GM21619 (cell line): ENCODE measurements at regions not wholly inside any gene's neighbourhood (a gene's known extent, or its start where the extent isn't known, plus 50 kb on each side); places are given as distances from the start of the nearest gene placed in this dataset.
A peak's percentile ranks its signal among the peaks of the same experiment; 100 is the strongest.

Experiments used
- ATAC-seq: cut with Tn5 transposase; IDR thresholded peaks from one replicate; pipeline ENCODE4 v1.9.1; 2021; ENCODE audit not compliant: unreplicated experiment

DNA sequence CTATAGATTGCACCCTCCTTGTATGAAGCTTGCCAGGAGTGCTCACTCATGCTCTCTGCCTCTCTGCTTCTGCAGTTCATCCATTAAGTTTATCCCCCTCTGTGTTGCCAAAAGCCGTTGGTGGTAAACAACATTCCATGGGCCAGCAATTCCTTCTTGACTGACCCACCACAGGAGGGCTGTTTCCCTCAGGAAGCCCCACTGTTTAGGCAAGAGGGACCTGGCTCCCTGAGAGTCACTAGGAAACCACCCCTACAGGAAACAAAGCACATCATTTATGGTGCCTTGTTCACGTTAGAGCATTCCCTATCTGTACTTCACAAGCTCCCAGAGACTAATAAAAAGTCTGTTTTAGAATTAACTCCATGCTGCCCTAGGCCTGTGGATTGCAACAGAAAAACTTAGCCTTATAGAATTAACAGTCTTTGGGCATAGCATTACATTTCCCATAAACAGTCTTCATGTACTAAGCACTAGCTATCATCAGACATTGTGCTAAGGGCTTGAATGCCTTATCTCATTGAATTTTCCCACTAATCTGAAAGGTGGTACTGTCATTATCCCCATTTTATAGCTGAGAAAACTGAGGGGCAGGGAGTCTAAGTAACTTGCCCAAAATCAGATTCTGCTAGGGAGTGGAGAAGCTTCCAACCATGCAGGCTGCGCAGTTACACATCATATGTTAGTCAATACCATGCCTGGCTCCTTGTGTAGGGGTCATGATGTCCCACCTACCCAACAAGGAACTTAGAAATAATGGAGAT is 149.9 kb downstream of the SHQ1 start:
- ATAC-seq, result no peak

DNA sequence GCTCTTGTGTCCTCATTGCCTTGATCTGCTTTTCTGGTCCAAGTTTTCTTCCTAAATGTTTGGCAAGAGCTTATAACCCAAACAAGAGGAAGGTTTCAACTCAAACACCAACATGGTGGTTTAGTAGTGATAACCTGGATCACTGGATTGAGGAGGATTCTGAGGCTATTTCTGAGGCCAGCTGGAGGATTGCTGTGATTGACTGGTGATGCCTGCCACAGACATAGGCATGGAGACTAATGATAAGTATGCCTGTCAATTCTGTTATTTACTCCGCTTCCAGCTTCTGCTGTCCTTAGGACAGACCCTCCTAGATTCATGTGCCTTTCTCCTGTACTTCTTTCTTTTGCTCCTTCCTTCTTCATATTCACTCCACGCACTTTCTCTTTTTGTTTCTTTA is 150.5 kb downstream of the SHQ1 start:
- no peak for ATAC-seq

DNA sequence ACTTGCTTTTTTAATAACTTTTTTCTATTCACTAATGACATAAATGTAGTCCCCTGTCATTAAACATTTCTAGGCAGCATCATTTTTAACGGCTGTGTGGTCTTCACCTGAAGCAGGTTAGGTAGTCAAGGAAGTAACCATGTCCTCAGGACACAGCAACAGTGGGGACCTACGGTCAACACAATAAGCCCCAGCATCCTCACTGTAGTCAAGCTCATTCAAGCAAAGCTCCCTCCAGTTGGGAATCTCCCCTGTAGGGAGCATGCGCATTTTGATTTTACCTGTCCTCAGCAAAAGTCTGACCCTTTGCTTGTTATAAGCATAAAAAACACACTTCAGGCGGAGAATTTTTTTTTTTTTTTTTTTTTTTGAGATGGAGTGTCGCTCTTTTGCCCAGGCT is 151.4 kb downstream of the SHQ1 start:
- no peak for ATAC-seq

DNA sequence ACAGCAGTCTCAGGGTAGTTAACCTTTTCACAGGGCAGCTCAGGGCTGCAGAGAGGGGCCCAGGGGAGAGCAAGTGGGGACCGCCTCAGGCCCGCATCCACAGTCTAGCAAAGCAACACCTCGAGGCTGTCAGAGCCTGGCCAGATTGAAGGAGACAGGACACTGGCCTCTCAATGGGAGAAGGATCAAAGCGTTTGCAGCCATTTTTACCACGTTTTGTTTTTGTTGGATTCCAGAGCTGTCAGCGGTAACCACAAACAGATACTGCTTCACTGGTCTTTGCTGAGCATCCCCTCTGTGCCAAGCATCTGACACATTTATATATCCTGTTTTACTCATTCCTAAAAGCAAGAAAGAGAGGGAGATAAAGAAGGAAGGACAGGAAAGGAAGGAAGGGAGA is 153.8 kb downstream of the SHQ1 start:
- ATAC-seq, result no peak

DNA sequence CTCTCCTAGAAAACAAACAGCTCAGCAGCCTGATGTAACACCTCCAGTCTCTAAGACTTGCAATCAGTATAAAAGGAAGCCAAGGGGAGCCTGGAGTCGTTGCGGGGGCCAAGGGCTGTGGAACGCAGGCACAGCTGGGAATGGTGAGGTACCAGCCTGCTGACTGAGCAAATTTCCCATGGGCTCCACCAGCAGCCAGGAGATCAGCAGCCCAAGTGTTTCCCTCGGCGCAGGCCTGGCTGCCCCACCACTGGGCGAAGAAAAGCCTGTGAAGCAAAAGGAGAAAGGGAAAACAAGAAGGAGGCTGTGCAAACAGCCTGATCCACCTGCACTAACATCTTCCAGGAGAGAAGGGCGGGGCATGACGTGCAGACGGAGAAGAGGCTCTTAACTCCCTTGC is 155.3 kb downstream of the SHQ1 start:
- no peak for ATAC-seq

DNA sequence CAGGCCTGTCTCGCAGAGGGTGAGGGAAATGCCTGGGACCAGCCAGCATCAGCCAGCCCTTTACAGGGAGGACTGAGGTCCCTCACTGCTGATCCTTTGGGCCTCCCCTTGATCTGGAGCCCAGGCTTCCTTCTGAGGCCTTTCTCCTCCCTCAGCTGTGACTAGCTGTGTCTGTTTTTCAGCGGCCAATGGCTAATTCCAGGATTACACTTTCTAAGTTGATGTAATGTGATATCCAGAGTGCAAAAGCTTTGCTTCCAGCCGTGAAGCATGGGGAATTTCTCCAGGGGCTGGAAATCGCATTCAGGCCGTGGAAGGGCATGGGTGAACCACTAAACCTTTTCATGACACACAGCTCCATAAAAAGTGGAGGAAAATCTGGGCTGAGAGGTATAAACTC is 157.6 kb downstream of the SHQ1 start:
- no peak for ATAC-seq

DNA sequence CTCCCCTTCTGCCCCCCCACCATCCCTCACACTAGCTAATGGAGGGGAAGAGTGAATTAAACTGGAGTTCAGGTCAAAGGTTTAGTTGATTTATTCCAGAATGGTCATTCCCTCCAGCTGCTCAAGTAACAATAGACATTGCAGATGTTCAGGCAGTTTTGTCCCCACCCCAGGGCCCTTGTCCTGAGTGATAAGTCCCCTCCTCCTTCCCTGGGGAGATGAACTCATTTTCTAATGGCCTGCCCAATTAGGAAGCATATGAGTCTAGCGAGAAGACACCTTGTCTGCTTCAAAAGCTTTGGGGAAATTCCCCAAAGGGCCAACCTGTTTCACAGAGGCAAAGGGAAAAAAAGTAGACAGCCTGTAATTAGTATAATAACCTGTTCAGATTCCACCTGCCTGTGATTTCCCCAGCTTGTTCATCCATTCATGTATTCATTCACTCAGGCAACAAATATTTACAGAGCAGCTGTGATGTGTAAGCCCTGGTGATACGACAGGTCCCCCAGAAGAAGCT is 165.3 kb downstream of the SHQ1 start:
- ATAC-seq, result peak; percentile 76

DNA sequence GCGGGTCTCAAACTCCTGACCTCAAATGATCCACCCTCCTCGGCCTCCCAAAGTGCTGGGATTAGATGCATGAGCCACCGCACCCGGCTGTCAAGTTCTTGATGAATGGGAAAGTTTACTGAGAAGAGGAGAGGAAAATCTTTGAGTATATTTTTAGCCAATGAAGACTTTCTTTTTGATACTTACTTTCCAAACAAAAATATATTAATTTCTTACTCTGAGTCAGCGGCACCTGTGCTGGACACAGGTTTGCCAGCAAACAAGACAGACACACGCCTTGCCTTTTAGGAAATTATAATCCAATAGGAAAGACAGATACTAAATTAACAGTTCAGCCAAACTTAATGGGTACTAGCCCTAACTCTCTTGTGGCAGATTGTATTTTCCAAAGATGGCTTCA is 166.6 kb downstream of the SHQ1 start:
- ATAC-seq, result no peak

DNA sequence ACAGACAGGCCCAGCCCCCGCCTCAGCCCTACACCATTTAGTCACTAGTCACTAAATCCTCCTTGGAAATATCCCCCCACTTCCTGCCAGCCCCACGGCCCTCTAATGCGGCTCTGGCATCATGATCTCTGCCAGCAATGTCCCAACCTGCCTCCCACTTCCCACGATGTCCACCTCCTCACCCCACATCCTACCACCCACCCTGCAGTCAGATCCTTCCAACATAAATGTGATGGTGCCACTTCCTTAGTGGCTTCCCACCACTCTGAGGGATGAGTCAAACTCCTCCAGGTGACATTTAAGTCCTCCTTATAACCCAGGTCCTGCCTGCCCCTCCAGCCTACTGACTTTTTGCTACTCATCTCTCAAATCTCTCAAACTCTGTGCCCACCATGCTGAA is 167.5 kb downstream of the SHQ1 start:
- ATAC-seq, result no peak

DNA sequence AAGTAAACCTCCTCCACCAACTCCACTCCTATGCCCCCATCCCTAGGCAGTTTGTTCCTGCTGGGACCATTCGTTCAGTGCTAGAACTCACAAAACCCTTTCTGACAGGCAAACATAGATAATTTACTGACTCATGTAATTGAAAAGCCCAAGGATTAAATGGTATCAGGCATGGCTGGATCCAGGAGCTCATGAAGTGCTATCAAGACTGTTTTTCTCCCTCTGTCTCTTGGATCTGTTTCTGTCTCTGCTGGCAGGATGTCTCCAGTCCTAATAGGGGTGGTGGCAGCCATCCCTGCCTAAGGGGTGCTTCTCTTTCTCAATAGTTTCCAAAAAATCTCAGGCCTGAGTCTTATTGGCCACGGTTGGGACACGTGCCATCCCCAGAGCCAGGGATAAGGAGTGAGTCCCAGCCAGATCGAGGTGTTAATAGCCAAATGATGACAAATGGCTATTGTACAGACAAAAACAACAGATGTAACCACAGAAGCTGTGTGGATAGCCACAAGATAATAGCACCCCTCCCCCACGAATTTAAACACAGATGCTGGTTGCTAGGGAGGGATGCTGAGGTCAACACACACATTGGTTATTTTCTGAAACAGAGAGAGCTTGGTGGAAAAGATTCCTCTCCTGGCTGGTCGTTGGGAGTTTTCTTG is 168.6 kb downstream of the SHQ1 start:
- ATAC-seq, result no peak

DNA sequence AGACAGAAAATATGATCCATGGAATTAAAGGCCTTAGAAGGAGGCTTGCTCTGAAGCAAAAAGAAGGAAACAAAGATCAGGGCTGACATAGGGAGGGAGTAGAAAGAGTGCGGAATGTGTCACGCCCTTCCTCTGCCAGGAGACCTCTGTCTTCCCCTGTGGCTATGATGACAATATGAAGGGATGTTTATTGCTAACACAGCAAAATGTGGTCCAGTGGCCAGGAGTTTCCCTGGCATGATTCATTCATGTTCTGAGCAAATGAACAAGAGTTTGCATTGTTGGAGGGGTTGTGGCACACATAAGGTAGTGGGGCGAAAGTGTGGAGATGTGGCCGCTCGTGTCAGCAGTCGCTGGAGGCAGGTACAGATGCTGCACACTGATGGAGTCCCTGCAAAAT is 169.4 kb downstream of the SHQ1 start:
- no peak for ATAC-seq

DNA sequence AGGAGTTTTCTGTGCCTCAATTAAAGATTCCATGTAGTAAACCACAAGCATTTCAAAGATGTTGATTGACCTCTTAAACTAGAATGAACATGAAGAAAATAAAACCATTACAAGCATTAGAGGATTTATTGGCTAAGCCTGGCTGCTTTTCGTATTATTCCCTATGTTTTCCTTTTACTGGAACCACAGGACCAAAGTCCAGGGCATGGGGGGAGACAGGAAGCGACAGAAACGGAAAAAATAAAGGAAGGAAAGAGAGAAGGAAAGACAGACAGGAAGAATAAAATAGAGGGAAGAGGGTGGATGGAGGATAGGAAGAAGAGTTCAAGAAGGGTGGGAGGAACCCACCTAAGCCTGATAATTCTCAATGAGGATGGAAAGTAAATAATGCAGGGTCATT is 169.9 kb downstream of the SHQ1 start:
- no peak for ATAC-seq

DNA sequence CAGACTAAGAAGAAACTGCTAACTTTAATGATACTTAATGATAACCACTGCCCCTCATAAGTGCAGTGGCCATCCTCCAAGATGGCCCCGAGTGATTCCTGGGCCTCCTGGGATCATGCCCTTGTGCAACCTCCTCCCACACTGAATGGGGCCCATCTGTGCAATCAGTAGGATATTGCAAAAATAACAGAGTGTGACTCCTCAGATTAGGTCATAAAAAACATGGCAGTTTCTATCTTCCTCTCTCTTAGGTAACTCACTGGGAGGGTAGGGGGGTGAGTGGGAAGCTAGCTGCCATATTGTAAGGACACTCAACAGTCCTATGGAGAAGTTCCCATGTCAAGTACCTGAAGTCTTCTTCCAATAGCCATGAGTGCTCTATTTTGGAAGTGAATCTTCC is 173.0 kb downstream of the SHQ1 start:
- ATAC-seq, result no peak

DNA sequence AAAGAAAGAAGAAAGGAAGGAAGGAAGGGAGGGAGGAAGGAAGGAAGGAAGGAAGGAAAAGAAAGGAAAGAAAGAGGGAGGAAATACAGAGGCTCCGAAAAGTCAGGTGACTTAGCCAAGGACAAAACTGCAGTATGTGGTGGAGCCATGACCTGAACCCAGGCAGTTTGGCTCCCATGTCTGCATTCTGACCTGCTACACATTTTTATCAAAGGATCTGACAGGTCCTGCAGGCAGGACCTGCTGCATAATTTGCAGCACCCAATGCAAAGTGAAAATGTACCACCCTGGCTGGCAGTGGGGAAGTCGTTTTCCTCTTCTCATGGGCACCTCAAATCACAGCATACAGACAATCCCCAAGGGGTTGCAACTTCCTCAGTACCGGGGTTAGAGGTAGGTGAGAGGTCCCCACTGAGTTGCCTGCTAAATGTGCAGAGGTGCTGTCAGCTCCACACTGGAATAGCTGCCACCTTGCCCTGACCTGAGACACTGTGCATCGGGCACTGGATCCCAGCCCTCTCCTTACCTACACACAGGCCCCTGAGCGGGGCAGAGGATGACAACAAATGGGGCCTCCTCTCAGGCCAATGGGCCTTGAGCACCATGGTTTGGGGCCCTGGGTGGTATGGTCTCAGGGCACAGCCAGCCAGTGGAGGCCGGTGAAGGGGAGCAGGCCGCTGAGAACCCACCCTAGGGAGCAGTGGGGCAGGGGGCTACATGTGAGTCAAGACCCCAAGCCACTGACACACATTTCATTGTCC is 175.1 kb downstream of the SHQ1 start:
- ATAC-seq, result no peak

DNA sequence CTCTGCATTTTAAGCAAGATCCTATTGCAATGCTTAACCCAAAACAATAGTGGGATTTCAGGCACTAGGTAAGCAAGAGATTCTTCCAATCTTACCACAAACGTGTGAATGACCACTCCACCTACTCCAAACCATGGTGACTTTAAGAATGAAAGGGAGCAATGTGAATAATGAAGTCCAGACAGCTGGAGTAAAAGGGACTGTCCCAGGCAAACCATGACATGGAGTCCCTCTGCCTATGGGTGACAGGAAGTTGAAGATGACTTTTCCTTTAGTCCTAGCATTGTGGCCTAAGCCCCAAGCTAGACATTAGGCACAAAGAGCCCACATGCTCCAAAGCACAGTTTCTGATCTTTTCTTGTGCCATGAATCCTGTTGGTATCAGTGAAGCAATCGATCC is 179.0 kb downstream of the SHQ1 start:
- ATAC-seq, result no peak

DNA sequence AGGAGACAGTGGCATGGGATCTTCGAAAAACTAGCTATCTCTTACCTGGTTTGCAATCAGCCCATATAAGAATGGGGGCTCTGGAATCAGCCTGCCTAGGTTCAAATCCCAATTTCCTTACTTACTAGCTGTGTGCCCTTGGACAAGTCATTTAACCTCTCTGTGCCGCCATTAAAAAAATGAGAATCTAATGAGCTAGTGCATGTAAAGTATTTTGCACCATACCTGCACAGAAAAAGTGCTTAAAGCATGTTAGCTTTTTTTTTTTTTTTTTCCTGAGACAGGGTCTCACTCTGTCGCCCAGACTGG is 181.8 kb downstream of the SHQ1 start:
- ATAC-seq, result no peak

DNA sequence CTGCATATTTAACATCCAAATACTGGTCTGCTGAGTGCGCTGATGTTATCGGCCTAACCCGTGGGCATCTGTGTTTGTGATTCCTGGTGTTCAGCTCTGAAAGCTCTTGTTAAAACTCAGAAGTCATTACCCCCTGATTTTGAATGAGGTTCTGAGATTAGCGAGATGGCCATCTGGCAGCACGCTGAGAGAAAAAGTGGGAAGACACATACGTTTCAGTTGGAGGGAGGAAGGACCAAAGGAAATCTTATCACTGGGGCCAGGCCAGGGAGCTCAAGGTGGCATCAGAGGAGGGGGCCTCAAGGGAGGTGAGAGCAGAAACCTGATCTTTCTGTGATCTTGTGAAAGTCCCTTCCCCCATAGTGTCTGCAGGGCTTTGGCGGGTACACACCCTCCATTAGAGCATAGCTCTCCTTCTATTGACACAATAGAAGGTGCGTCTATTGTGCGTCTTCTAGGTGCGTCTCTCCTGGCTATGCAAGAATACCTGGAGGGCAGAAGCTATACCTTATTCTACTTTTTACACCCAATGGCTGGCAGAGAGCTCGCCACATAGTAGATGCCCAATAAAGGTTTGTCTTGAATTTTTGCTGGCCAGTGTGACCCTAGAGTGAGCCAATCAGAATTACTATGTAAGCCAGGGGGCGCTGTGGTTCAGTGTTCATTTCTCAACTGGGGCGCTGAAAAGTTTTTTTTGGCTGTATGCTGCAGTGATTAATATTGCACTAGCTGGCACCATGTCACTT is 182.4 kb downstream of the SHQ1 start:
- ATAC-seq, result no peak

DNA sequence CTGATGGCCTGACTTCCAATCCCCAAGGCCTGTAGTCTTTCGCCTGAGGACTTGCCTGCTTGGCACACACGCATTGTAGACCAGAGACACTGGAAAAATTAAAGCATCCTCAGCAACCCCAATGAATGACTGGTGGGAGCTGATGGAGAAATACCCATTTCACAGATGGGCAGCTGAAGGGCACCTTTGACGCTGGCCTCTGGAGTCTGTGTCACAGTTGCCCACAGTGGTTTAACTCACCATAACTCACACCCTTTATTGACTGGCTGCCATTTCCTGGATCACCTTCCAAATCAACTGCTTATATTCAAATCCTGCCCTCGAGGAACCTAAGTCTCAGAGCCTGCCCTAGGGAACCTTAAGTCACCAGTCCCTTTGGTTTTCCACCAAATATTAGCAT is 183.1 kb downstream of the SHQ1 start:
- ATAC-seq, result no peak

DNA sequence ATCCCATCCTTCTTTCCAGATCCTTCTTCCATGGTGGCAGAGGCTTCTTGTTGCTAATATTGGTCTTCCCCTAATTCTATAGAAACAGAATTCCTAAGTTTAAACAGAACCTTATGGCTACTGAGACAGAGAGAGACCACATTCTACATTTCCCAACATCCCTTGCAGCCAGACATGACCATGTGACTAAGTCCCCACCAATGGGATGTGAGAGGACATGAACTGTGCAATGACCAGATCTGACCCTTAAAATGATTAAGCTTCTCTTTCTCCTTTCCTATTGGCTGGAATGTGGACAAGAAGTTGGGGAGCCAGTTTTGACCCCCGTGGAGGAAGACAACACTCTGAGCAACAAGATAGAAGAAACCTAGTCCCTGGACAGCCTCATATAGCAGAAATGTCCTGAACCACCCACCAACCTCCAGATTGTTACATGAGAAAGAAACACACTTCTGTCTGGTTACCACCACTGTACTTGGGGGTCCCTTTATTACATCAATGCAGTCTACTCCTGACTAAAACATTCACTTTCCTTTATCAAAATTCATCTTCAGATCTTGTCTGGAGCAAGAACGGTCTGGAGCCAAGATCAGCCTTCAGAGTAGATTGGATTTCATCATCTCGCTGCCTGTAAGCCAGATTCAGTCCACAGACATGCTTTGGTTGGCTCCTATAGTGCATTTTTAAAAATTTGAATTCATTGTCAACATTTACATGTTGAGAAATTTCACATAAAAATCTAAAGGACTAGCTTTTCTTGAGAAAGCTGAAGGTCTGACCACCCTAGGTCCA is 183.9 kb downstream of the SHQ1 start:
- ATAC-seq, result no peak

DNA sequence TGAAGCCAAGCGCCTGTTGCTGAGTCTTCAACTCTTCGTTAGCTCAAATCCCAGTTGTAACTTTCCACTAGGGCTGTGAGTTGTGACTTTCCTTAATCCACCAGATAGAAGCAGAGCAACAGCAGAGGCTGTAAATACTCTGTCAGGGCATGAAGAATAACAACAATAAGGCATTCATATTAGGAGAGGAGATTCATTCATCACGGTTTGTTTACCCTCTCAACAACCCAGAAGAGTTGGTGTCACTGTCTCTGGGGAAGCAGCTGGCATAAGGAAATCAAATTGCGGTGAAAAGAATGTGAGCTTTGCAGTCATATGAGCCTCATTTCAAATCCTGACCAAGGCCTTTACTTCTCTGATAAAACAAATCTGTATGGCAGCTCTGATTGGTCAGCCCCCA is 184.8 kb downstream of the SHQ1 start:
- no peak for ATAC-seq

DNA sequence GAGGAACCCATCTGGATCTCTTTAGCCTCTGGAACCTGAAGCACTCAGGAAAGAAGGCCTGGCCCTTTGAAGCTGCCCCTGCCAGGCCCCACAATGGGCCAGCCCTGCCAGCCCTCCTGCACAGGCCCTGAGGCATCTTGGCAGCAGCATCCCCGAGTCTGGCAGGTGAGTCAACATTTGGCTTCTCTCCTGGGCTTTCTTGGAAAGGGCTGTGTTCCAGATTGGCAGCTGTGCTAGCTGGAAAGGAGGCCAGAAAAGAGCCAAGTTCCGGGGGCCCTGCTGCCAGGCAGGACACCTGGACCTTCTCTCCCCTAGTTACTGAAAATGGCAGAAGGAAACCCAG is 187.2 kb downstream of the SHQ1 start:
- no peak for ATAC-seq
